ENCODE measurements at regions not wholly inside any gene's neighbourhood (a gene's known extent, or its start where the extent isn't known, plus 50 kb on each side); places are given as distances from the start of the nearest gene placed in this dataset.
"Not testable (repeated sequence)": the region's sequence is repeated elsewhere in the genome, so short reads cannot be mapped to it uniquely, and the experiment has no call there.

GRCh38 chr4:72895408-72895807, 174.1 kb downstream of the COX18 start:
- ATAC-seq (ENCODE audit: low read depth) (no peak), DNase-seq (ENCODE audit: low spot score) (no peak)
- TF ChIP-seq CTCF (IDR thresholded peaks at IDR 0.05; ENCODE audit: poor library complexity, severe bottlenecking), result no peak
- Histone ChIP-seq H3K4me1 (ENCODE audit: insufficient read depth, poor library complexity, severe bottlenecking) (no peaks in the 10 kb centered on the region), H3K9me3 (ENCODE audit: severe bottlenecking) (no peaks in the 10 kb centered on the region), H3K27ac (ENCODE audit: poor library complexity, severe bottlenecking) (no peak overlapping the region), H3K27me3 (ENCODE audit: insufficient read depth, poor library complexity, severe bottlenecking) (no peaks in the 10 kb centered on the region), H3K4me3 (ENCODE audit: severe bottlenecking) (no peak overlapping the region), H3K36me3 (ENCODE audit: low read depth) (no peaks in the 10 kb centered on the region)

- TF ChIP-seq CTCF (IDR thresholded peaks at IDR 0.05; ENCODE audit: poor library complexity, severe bottlenecking), result no peak
- Histone ChIP-seq H3K9me3 (ENCODE audit: severe bottlenecking) (no peaks in the 10 kb centered on the region), H3K4me1 (ENCODE audit: insufficient read depth, poor library complexity, severe bottlenecking) (no peaks in the 10 kb centered on the region), H3K36me3 (ENCODE audit: low read depth) (no peaks in the 10 kb centered on the region), H3K4me3 (ENCODE audit: severe bottlenecking) (no peak overlapping the region), H3K27ac (ENCODE audit: poor library complexity, severe bottlenecking) (no peak overlapping the region), H3K27me3 (ENCODE audit: insufficient read depth, poor library complexity, severe bottlenecking) (no peaks in the 10 kb centered on the region)
- ATAC-seq (ENCODE audit: low read depth), result no peak
- no peak for DNase-seq (ENCODE audit: low spot score)
These were observed 176.0 kb downstream of the COX18 start for GRCh38 chr4:72893354-72894066.

GRCh38 chr4:72888331-72888730, 181.2 kb downstream of the COX18 start:
- H3K27me3 ChIP-seq (ENCODE audit: insufficient read depth, poor library complexity, severe bottlenecking), result no peaks in the 10 kb centered on the region
- H3K9me3 ChIP-seq (ENCODE audit: severe bottlenecking), result no peaks in the 10 kb centered on the region
- no peak for TF ChIP-seq CTCF (IDR thresholded peaks at IDR 0.05; ENCODE audit: poor library complexity, severe bottlenecking)
- H3K36me3 ChIP-seq (ENCODE audit: low read depth), result no peaks in the 10 kb centered on the region
- no peak overlapping the region for H3K27ac ChIP-seq (ENCODE audit: poor library complexity, severe bottlenecking)
- H3K4me3 ChIP-seq (ENCODE audit: severe bottlenecking), result no peak overlapping the region
- DNase-seq (ENCODE audit: low spot score) (no peak), ATAC-seq (ENCODE audit: low read depth) (no peak)
- H3K4me1 ChIP-seq (ENCODE audit: insufficient read depth, poor library complexity, severe bottlenecking), result no peaks in the 10 kb centered on the region

GRCh38 chr4:72887152-72887551, 182.4 kb downstream of the COX18 start:
- no peaks in the 10 kb centered on the region for H3K36me3 ChIP-seq (ENCODE audit: low read depth)
- no peaks in the 10 kb centered on the region for H3K27me3 ChIP-seq (ENCODE audit: insufficient read depth, poor library complexity, severe bottlenecking)
- no peak overlapping the region for H3K4me3 ChIP-seq (ENCODE audit: severe bottlenecking)
- DNase-seq (ENCODE audit: low spot score) (no peak), ATAC-seq (ENCODE audit: low read depth) (no peak)
- H3K27ac ChIP-seq (ENCODE audit: poor library complexity, severe bottlenecking), result no peak overlapping the region
- no peak for TF ChIP-seq CTCF (IDR thresholded peaks at IDR 0.05; ENCODE audit: poor library complexity, severe bottlenecking)
- H3K4me1 ChIP-seq (ENCODE audit: insufficient read depth, poor library complexity, severe bottlenecking), result no peaks in the 10 kb centered on the region
- no peaks in the 10 kb centered on the region for H3K9me3 ChIP-seq (ENCODE audit: severe bottlenecking)

GRCh38 chr4:72886602-72887001, 182.9 kb downstream of the COX18 start:
- no peak overlapping the region for H3K4me3 ChIP-seq (ENCODE audit: severe bottlenecking)
- no peaks in the 10 kb centered on the region for H3K9me3 ChIP-seq (ENCODE audit: severe bottlenecking)
- DNase-seq (ENCODE audit: low spot score) (no peak), ATAC-seq (ENCODE audit: low read depth) (no peak)
- peak; percentile 53 for TF ChIP-seq CTCF (IDR thresholded peaks at IDR 0.05; ENCODE audit: poor library complexity, severe bottlenecking)
- no peaks in the 10 kb centered on the region for H3K27me3 ChIP-seq (ENCODE audit: insufficient read depth, poor library complexity, severe bottlenecking)
- H3K36me3 ChIP-seq (ENCODE audit: low read depth), result no peaks in the 10 kb centered on the region
- no peaks in the 10 kb centered on the region for H3K4me1 ChIP-seq (ENCODE audit: insufficient read depth, poor library complexity, severe bottlenecking)
- H3K27ac ChIP-seq (ENCODE audit: poor library complexity, severe bottlenecking), result no peak overlapping the region

GRCh38 chr4:72884225-72884624, 185.3 kb downstream of the COX18 start:
- not testable (repeated sequence) for DNase-seq (ENCODE audit: low spot score); H3K27ac ChIP-seq (ENCODE audit: poor library complexity, severe bottlenecking); H3K4me3 ChIP-seq (ENCODE audit: severe bottlenecking); ATAC-seq (ENCODE audit: low read depth); H3K27me3 ChIP-seq (ENCODE audit: insufficient read depth, poor library complexity, severe bottlenecking); H3K9me3 ChIP-seq (ENCODE audit: severe bottlenecking); H3K4me1 ChIP-seq (ENCODE audit: insufficient read depth, poor library complexity, severe bottlenecking); H3K36me3 ChIP-seq (ENCODE audit: low read depth)
